GM18511 (cell line): ENCODE measurements at regions not wholly inside any gene's neighbourhood (a gene's known extent, or its start where the extent isn't known, plus 50 kb on each side); places are given as distances from the start of the nearest gene placed in this dataset.
"Not testable (repeated sequence)": the region's sequence is repeated elsewhere in the genome, so short reads cannot be mapped to it uniquely, and the experiment has no call there.

Experiments
- ATAC-seq: cut with Tn5 transposase; IDR thresholded peaks from one replicate; pipeline ENCODE4 v1.9.1; 2021; ENCODE audit warnings: mild to moderate bottlenecking, moderate library complexity; ENCODE audit not compliant: unreplicated experiment

GRCh38 chr5:145660897-145661640 lies 174.1 kb downstream of the PRELID2 start:
- no peak for ATAC-seq

- no peak for ATAC-seq
Observed at GRCh38 chr5:145658435-145658834, 176.7 kb downstream of the PRELID2 start.

- not testable (repeated sequence) for ATAC-seq
Observed at GRCh38 chr5:145652700-145653099, 182.4 kb downstream of the PRELID2 start.

- not testable (repeated sequence) for ATAC-seq
Observed at GRCh38 chr5:145647137-145647536, 188.0 kb downstream of the PRELID2 start.

GRCh38 chr5:145643214-145643613 lies 191.9 kb downstream of the PRELID2 start:
- ATAC-seq, result not testable (repeated sequence)

GRCh38 chr5:145637396-145637795 lies 197.7 kb downstream of the PRELID2 start:
- no peak for ATAC-seq

GRCh38 chr5:145636371-145636770 lies 198.8 kb downstream of the PRELID2 start:
- ATAC-seq, result no peak

- no peak for ATAC-seq
Observed at GRCh38 chr5:145633474-145633873, 201.7 kb downstream of the PRELID2 start.

- ATAC-seq, result no peak
Observed at GRCh38 chr5:145632701-145633100, 202.4 kb downstream of the PRELID2 start.

GRCh38 chr5:145629047-145629446 lies 206.1 kb downstream of the PRELID2 start:
- no peak for ATAC-seq

- ATAC-seq, result no peak
Observed at GRCh38 chr5:145628525-145628924, 206.6 kb downstream of the PRELID2 start.

GRCh38 chr5:145619806-145620310 lies 215.3 kb downstream of the PRELID2 start:
- ATAC-seq, result no peak

- not testable (repeated sequence) for ATAC-seq
Observed at GRCh38 chr5:145616739-145617138, 218.4 kb downstream of the PRELID2 start.

- no peak for ATAC-seq
Observed at GRCh38 chr5:145598983-145599382, 236.2 kb downstream of the PRELID2 start.

- ATAC-seq, result no peak
Observed at GRCh38 chr5:145598184-145598583, 237.0 kb downstream of the PRELID2 start.

GRCh38 chr5:145591578-145591977 lies 243.6 kb downstream of the PRELID2 start:
- no peak for ATAC-seq

- no peak for ATAC-seq
Observed at GRCh38 chr5:145589063-145589462, 246.1 kb downstream of the PRELID2 start.

GRCh38 chr5:145588558-145588957 lies 246.6 kb downstream of the PRELID2 start:
- no peak for ATAC-seq

GRCh38 chr5:145588113-145588512 lies 247.0 kb downstream of the PRELID2 start:
- ATAC-seq, result no peak

- no peak for ATAC-seq
Observed at GRCh38 chr5:145587710-145588109, 247.4 kb downstream of the PRELID2 start.

GRCh38 chr5:145587308-145587672 lies 247.9 kb downstream of the PRELID2 start:
- no peak for ATAC-seq

- ATAC-seq, result no peak
Observed at GRCh38 chr5:145586661-145587307, 248.4 kb downstream of the PRELID2 start.
